GM23248 (cell line): ENCODE measurements at regions not wholly inside any gene's neighbourhood (a gene's known extent, or its start where the extent isn't known, plus 50 kb on each side); places are given as distances from the start of the nearest gene placed in this dataset.
"Not testable (repeated sequence)": the region's sequence is repeated elsewhere in the genome, so short reads cannot be mapped to it uniquely, and the experiment has no call there.

Source experiments
- DNase-seq: peaks from one replicate; pipeline ENCODE4 v3.0.0-alpha.2; 2015
- H2AFZ ChIP-seq: fragments of 200-600 bp; sonication (generic); 2 replicates; pipeline ENCODE4 v1.6.1; 2016; ENCODE audit warnings: antibody characterized with exemption
- H3F3A ChIP-seq: fragments of 200-600 bp; sonication (generic); 2 replicates; pipeline ENCODE4 v1.6.1; 2016; ENCODE audit warnings: mild to moderate bottlenecking, antibody characterized with exemption, mixed run types; ENCODE audit not compliant: insufficient read depth
- H3K27ac ChIP-seq: fragments of 200-600 bp; sonication (generic); 2 replicates; pipeline ENCODE4 v1.5.1; 2016; ENCODE audit warnings: mild to moderate bottlenecking
- H3K27me3 ChIP-seq: fragments of 200-600 bp; sonication (generic); replicated peaks from 2 replicates; pipeline ENCODE4 v1.6.1; 2016; ENCODE audit warnings: mild to moderate bottlenecking; ENCODE audit not compliant: insufficient read depth
- H3K36me3 ChIP-seq: fragments of 200-600 bp; sonication (generic); 2 replicates; pipeline ENCODE4 v1.6.1; 2016; ENCODE audit warnings: low read depth, mild to moderate bottlenecking
- H3K4me1 ChIP-seq: fragments of 200-600 bp; sonication (generic); 2 replicates; pipeline ENCODE4 v1.6.1; 2016; ENCODE audit warnings: mild to moderate bottlenecking; ENCODE audit not compliant: insufficient read depth
- H3K4me2 ChIP-seq: fragments of 200-600 bp; sonication (generic); one replicate; pipeline ENCODE4 v1.6.1; 2016; ENCODE audit warnings: mild to moderate bottlenecking; ENCODE audit not compliant: unreplicated experiment
- H3K4me3 ChIP-seq: fragments of 200-600 bp; sonication (generic); 2 replicates; pipeline ENCODE4 v1.5.1; 2016; ENCODE audit warnings: mild to moderate bottlenecking
- H3K79me2 ChIP-seq: fragments of 200-600 bp; sonication (generic); 2 replicates; pipeline ENCODE4 v1.6.1; 2016; ENCODE audit warnings: mild to moderate bottlenecking; ENCODE audit not compliant: insufficient read depth
- H3K9ac ChIP-seq: fragments of 200-600 bp; sonication (generic); 2 replicates; pipeline ENCODE4 v1.6.1; 2016; ENCODE audit warnings: mild to moderate bottlenecking
- H3K9me2 ChIP-seq: fragments of 200-600 bp; sonication (generic); 2 replicates; pipeline ENCODE4 v1.6.1; 2016; ENCODE audit warnings: mixed run types, mild to moderate bottlenecking, moderate library complexity; ENCODE audit not compliant: insufficient read depth
- H3K9me3 ChIP-seq: fragments of 200-600 bp; sonication (generic); one replicate; pipeline ENCODE4 v1.6.1; 2017; ENCODE audit warnings: low read depth
- H4K20me1 ChIP-seq: fragments of 200-600 bp; sonication (generic); 2 replicates; pipeline ENCODE4 v1.6.0; 2016; ENCODE audit not compliant: insufficient read depth
- EZH2 ChIP-seq: fragments of 200-600 bp; sonication (generic); IDR thresholded peaks from 2 replicates; pipeline ENCODE4 v1.6.1; 2018; ENCODE audit warnings: antibody characterized with exemption, mild to moderate bottlenecking; ENCODE audit not compliant: insufficient read depth, poor library complexity, severe bottlenecking
- EZH2phosphoT487 ChIP-seq: fragments of 200-600 bp; sonication (generic); IDR thresholded peaks from 2 replicates; pipeline ENCODE4 v1.6.1; 2018; ENCODE audit warnings: antibody characterized with exemption, moderate library complexity, mild to moderate bottlenecking, low read depth; ENCODE audit not compliant: insufficient read depth
- WGBS, 2 experiments: methylation state at CpG; one replicate each; pipeline ENCODE4 v1.1.6; 2015 to 2017; ENCODE audit warnings: low lambda C conversion rate in 2 of 2, low coverage in 1 of 2; ENCODE audit errors: missing lambda C conversion rate in 2 of 2; 5-methylcytosine and 5-hydroxymethylcytosine counted together
- in situ Hi-C: fragments of 300-500 bp; cut with MboI; formaldehyde crosslinking; loops from 2 replicates; pipeline ENCODE4 v1.15.0; 2020

DNA sequence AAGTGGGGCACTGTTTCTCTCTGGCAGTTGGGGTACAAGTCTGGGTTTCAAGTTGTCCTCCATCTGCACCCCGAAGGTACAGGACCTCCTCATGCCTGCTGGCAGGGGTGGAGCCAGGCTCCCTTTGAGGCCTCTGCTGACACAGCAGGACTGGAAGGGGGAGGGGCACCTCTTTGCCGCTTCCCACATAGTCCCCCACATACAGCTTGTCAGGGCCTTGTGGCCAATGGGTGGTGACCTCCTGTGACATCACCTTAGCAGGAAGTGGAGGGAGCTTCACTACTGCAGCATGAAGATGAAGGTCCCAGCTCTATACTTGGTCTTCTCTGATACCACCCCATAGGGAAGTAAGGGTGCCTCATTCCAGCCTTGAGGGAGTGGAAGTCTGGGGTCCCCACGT, 167.8 kb downstream of the RAMP3 start:
- Histone ChIP-seq H3K4me1 (no peaks in the 10 kb centered on the region), H3K79me2 (no peaks in the 10 kb centered on the region), H4K20me1 (no peaks in the 10 kb centered on the region), H3K4me3 (no peak overlapping the region), H2AFZ (no peak overlapping the region), H3K9me2 (no peaks in the 10 kb centered on the region), H3K27me3 (no peaks in the 10 kb centered on the region), H3F3A (no peaks in the 10 kb centered on the region), H3K27ac (no peak overlapping the region), H3K36me3 (no peaks in the 10 kb centered on the region), H3K9me3 (no peaks in the 10 kb centered on the region), H3K4me2 (no peak overlapping the region), H3K9ac (no peak overlapping the region)
- no peak for DNase-seq
- TF ChIP-seq EZH2 (no peak), EZH2phosphoT487 (no peak)
- in situ Hi-C loops: no loop called here
- 41 to 58% methylated on average over 3 of the region's 3 CpGs for WGBS, 2 experiments

GRCh38 chr7:45328403-45328981, 170.9 kb downstream of the RAMP3 start:
- H3K27me3 ChIP-seq: no peaks in the 10 kb centered on the region; the same call in 1 of the 2 replicates
- WGBS, 2 experiments: 48 to 70% methylated on average over 5 of the region's 5 CpGs
- no peak overlapping the region for H2AFZ ChIP-seq
- H3K27ac ChIP-seq: no peak overlapping the region
- H3K9me3 ChIP-seq: no peaks in the 10 kb centered on the region
- H3K9me2 ChIP-seq: no peaks in the 10 kb centered on the region
- in situ Hi-C loops: no loop called here
- H3K36me3 ChIP-seq: no peaks in the 10 kb centered on the region
- H3F3A ChIP-seq: no peaks in the 10 kb centered on the region
- no peaks in the 10 kb centered on the region for H3K79me2 ChIP-seq
- DNase-seq: no peak
- no peak overlapping the region for H3K4me2 ChIP-seq
- H4K20me1 ChIP-seq: no peaks in the 10 kb centered on the region
- no peaks in the 10 kb centered on the region for H3K4me1 ChIP-seq
- H3K4me3 ChIP-seq: no peak overlapping the region
- no peak overlapping the region for H3K9ac ChIP-seq
- TF ChIP-seq EZH2phosphoT487 (no peak), EZH2 (no peak)

DNA sequence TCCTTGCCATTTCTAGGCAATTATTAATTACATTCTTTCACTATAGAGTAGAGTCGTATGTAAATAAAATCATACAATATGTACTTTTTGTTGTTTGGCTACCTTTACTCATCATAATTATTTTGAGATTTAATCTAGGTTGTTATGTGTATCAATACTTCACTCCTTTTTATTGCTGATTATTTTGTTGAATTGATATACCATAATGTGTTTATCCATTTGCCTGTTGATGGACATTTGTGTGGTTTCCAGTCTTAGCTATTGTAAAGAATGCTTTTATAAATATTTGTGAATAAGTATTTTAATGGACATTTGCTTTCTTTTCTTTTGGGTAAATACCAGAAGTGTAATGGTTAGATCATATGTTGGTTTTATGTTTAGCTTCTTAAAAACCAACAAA, 174.0 kb downstream of the RAMP3 start:
- Histone ChIP-seq H3K9me3 (no peaks in the 10 kb centered on the region), H3K27ac (no peak overlapping the region), H3K9me2 (no peaks in the 10 kb centered on the region), H4K20me1 (no peaks in the 10 kb centered on the region), H3K4me2 (no peak overlapping the region), H2AFZ (no peak overlapping the region), H3K4me3 (no peak overlapping the region), H3F3A (no peaks in the 10 kb centered on the region), H3K36me3 (no peaks in the 10 kb centered on the region), H3K4me1 (no peaks in the 10 kb centered on the region), H3K9ac (no peak overlapping the region), H3K79me2 (no peaks in the 10 kb centered on the region), H3K27me3 (no peaks in the 10 kb centered on the region; the same call in none of the 2 replicates)
- in situ Hi-C loops: no loop called here
- WGBS, 2 experiments: 51 to 52% methylated on average over 1 of the region's 1 CpG
- no peak for DNase-seq
- TF ChIP-seq EZH2phosphoT487: no peak
- TF ChIP-seq EZH2: no peak

DNA sequence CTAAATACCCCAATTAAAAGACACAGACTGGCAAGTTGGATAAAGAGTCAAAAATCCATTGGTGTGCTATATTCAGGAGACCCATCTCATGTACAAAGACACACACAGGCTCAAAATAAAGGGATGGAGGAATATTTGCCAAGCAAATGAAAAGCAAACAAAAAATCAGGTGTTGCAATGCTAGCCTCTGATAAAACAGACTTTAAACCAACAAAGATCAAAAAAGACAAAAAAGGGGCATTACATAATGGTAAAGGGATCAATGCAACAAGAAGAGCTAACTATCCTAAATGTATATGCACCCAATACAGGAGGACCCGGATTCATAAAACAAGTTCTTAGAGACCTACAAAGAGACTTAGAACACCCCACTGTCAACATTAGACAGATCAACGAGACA, 177.4 kb downstream of the RAMP3 start:
- H3K4me3 ChIP-seq, H3K27me3 ChIP-seq, H3K9ac ChIP-seq, H3K79me2 ChIP-seq, in situ Hi-C loops, H3K9me3 ChIP-seq, H3K4me2 ChIP-seq, H3F3A ChIP-seq, DNase-seq, H3K36me3 ChIP-seq, H3K27ac ChIP-seq, H2AFZ ChIP-seq, H4K20me1 ChIP-seq, H3K9me2 ChIP-seq, H3K4me1 ChIP-seq: not testable (repeated sequence)
- WGBS, 2 experiments: 8 to 10% methylated on average over 2 of the region's 2 CpGs

GRCh38 chr7:45342236-45342635, 184.6 kb downstream of the RAMP3 start:
- no peaks in the 10 kb centered on the region for H3K9me2 ChIP-seq
- H3K36me3 ChIP-seq: no peaks in the 10 kb centered on the region
- no peaks in the 10 kb centered on the region; the same call in 1 of the 2 replicates for H3K27me3 ChIP-seq
- H3K4me1 ChIP-seq: no peaks in the 10 kb centered on the region
- H4K20me1 ChIP-seq: no peaks in the 10 kb centered on the region
- no peak overlapping the region for H3K4me2 ChIP-seq
- in situ Hi-C loops: no loop called here
- H2AFZ ChIP-seq: no peak overlapping the region
- H3F3A ChIP-seq: no peaks in the 10 kb centered on the region
- TF ChIP-seq EZH2: no peak
- no peak for TF ChIP-seq EZH2phosphoT487
- no peak overlapping the region for H3K27ac ChIP-seq
- no peaks in the 10 kb centered on the region for H3K9me3 ChIP-seq
- H3K79me2 ChIP-seq: no peaks in the 10 kb centered on the region
- DNase-seq: no peak
- H3K9ac ChIP-seq: no peak overlapping the region
- 32 to 47% methylated on average over 5 of the region's 5 CpGs for WGBS, 2 experiments
- no peak overlapping the region for H3K4me3 ChIP-seq
